Motor neuron (in vitro differentiated cells): ENCODE measurements at regions not wholly inside any gene's neighbourhood (a gene's known extent, or its start where the extent isn't known, plus 50 kb on each side); places are given as distances from the start of the nearest gene placed in this dataset.

Experiments
- ATAC-seq, 8 experiments: fragments of 200-7000 bp; cut with Tn5 transposase; replicated peaks in 6 of 8; 2 replicates each; pipeline ENCODE4 v1.8.0; 2021; ENCODE audit warnings: mild to moderate bottlenecking in 8 of 8, moderate library complexity in 8 of 8
- H3K27ac ChIP-seq, 2 donors: fragments of 250-450 bp; sonication (Bioruptor Pico); 2 replicates each; pipeline ENCODE4 v1.9.0; 2021; ENCODE audit warnings: antibody characterized with exemption in 2 of 2, mild to moderate bottlenecking in 2 of 2, moderate library complexity in 1 of 2
- H3K4me1 ChIP-seq, 2 donors: fragments of 250-450 bp; sonication (Bioruptor Pico); replicated peaks in 1 of 2; 2 replicates each; pipeline ENCODE4 v1.6.1; 2021; ENCODE audit warnings: antibody characterized with exemption in 2 of 2, mild to moderate bottlenecking in 2 of 2, moderate library complexity in 1 of 2
- H3K4me3 ChIP-seq, 5 donors: fragments of 250-450 bp; sonication (Bioruptor Pico); 2 replicates each; pipeline ENCODE4 v1.9.0; 2021; ENCODE audit warnings: antibody characterized with exemption in 5 of 5, mild to moderate bottlenecking in 5 of 5, moderate library complexity in 4 of 5
- WGBS, 10 experiments: fragments of 450-650 bp; shearing (Covaris generic); methylation state at CpG; one replicate each; pipeline ENCODE4 v1.0.0; 2022; 5-methylcytosine and 5-hydroxymethylcytosine counted together
- in situ Hi-C, 9 experiments: fragments of 400-800 bp; cut with MboI; loops; one replicate each; pipeline ENCODE4 v1.15.0; 2021; ENCODE audit warnings: low sequenced_read_pairs in 9 of 9, low pct_unique_long_range_greater_than_20kb in 2 of 9; ENCODE audit not compliant: unreplicated experiment in 9 of 9

- ATAC-seq: no peak
- H3K27ac ChIP-seq: no peak overlapping the region
- 72 to 100% (median 92%) methylated on average over 1 to 3 of the region's 3 CpGs for WGBS, 10 experiments
- H3K4me3 ChIP-seq: no peak overlapping the region
- H3K4me1 ChIP-seq: peaks cover 0 to 4% of the 10 kb centered on the region in 2 donors
- in situ Hi-C loops: loop anchor here in 1 of 9 experiments (25.0 kb wide), 1 partner anchor 95 kb away; no protein-coding TSS in a partner anchor
Measured at GRCh38 chr1:56032096-56032676, 547.2 kb downstream of the PLPP3 start.

DNA sequence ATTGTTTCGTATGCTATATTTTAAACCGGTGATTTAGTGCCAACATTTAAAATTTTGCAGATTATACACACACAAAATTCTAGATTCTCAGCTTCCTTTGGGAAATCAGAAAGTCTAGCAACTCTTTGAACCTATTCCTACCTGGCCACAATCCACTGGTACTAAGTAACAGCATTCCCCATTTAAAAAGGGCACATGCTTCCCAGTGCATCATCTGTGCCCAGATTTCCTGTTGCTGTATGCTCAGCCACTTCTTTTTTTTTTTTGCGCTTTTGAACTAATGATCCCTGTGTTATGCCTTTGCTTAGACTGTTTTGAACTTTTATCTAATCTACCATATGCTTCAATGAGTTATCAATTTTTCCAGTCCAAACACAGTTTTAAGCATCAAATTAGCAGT is 548.4 kb downstream of the PLPP3 start:
- WGBS, 10 experiments: 90 to 100% (median 100%) methylated on average over 1 to 3 of the region's 3 CpGs
- ATAC-seq: no peak
- Histone ChIP-seq H3K27ac (no peak overlapping the region), H3K4me3 (no peak overlapping the region), H3K4me1 (peaks cover 0 to 4% of the 10 kb centered on the region in 2 donors)
- in situ Hi-C loops: loop anchor here in 1 of 9 experiments (25.0 kb wide), 1 partner anchor 94 kb away; no protein-coding TSS in a partner anchor

GRCh38 chr1:56029319-56030003 is 549.9 kb downstream of the PLPP3 start:
- 47 to 100% (median 76%) methylated on average over 1 to 4 of the region's 4 CpGs for WGBS, 10 experiments
- in situ Hi-C loops: loop anchor here in 1 of 9 experiments (25.0 kb wide), 1 partner anchor 92 kb away; no protein-coding TSS in a partner anchor
- no peak overlapping the region for H3K4me3 ChIP-seq
- ATAC-seq: peak in 1 of 8 experiments; percentile 35
- H3K27ac ChIP-seq: no peak overlapping the region
- no peaks in the 10 kb centered on the region for H3K4me1 ChIP-seq

DNA sequence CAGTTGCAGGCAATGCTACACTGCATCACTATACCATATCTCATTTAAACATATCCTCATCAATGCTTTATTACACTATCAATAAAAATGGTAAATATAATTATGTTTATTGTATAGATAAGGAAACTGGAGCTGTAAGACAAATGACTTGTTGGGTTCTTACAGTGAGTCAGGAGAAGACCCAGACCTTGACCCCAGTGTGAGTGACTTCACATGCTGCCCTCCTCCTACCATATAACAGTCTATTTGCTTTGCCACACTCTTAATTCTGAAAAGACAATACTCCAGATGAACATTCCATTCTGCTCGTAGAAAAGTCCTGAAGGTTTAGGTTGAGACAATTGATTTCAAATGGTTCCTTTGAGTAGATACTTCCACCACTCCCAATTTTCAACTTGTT is 550.5 kb downstream of the PLPP3 start:
- WGBS, 10 experiments: 86 to 100% (median 96%) methylated on average over 1 of the region's 1 CpG; no CpG with 5 or more reads in 4 of the 10 experiments
- Histone ChIP-seq H3K4me3 (no peak overlapping the region), H3K4me1 (no peaks in the 10 kb centered on the region), H3K27ac (no peak overlapping the region)
- no peak for ATAC-seq
- in situ Hi-C loops: loop anchor here in 1 of 9 experiments (25.0 kb wide), 1 partner anchor 92 kb away; no protein-coding TSS in a partner anchor

DNA sequence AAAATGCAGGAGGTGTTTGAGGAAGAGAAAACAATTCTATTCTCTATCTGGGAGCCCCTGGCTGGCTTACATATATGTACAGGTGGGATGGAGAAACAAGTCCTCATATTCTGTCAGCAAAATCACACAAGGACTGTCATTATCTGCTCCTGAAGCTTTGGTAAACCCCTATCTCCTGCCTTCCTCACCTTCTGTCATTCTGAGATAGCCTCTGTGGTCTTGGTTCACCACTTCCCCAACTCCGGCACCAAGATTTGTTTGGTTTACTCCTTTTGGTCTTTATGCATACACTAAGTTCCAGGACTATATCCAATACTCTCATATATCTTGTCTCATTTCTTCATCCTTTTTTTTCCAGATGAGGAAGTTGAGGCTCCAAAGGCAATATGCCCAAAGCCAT is 551.1 kb downstream of the PLPP3 start:
- Histone ChIP-seq H3K4me3 (no peak overlapping the region), H3K4me1 (no peaks in the 10 kb centered on the region), H3K27ac (no peak overlapping the region)
- in situ Hi-C loops: loop anchor here in 1 of 9 experiments (25.0 kb wide), 1 partner anchor 91 kb away; no protein-coding TSS in a partner anchor
- WGBS, 10 experiments: 83 to 100% (median 100%) methylated on average over 1 of the region's 1 CpG; no CpG with 5 or more reads in 1 of the 10 experiments
- no peak for ATAC-seq

DNA sequence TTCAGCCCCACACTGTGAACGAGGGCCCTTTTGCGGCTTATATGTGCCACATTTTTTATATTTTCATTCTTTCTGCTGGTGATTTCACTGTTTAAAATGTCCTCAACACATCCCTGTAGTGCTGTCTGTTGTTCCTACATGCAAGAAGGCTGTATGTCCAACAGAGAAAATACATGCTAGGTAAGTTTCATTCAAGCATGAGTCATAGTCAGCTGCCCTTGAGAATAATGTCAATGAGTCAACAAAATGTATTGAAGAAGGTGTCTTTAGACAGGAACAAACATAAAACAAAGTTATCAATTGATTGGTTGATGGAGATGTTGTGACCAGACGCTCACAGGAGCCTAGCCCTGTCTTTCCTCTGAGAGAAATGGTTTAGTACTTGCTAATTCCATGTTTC is 553.4 kb downstream of the PLPP3 start:
- H3K4me3 ChIP-seq: no peak overlapping the region
- 50 to 93% (median 81%) methylated on average over 1 to 3 of the region's 3 CpGs; no CpG with 5 or more reads in 2 of the 10 experiments for WGBS, 10 experiments
- no peak overlapping the region for H3K27ac ChIP-seq
- H3K4me1 ChIP-seq: no peaks in the 10 kb centered on the region
- ATAC-seq: peak in 1 of 8 experiments; percentile 72
- in situ Hi-C loops: loop anchor here in 1 of 9 experiments (25.0 kb wide), 1 partner anchor 89 kb away; no protein-coding TSS in a partner anchor

DNA sequence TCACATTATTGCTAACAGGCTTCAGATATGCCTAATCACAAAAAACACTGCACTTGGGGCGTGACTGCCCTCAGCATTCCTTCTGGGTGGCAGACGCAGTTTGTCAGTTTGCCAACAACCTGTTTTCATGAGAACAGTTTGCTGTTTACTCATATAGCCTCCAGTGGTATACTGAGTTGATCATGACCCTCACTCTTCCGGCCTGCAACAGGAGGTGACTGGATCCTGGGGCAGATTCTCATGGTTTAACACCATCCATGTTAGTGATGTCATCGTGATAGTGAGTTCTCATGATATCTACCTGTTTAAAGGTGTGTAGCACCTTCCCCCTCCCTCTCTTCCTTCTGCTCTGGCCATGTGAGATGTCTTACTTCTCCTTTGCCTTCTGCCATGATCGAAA is 555.2 kb downstream of the PLPP3 start:
- H3K4me1 ChIP-seq: no peaks in the 10 kb centered on the region
- no peak for ATAC-seq

DNA sequence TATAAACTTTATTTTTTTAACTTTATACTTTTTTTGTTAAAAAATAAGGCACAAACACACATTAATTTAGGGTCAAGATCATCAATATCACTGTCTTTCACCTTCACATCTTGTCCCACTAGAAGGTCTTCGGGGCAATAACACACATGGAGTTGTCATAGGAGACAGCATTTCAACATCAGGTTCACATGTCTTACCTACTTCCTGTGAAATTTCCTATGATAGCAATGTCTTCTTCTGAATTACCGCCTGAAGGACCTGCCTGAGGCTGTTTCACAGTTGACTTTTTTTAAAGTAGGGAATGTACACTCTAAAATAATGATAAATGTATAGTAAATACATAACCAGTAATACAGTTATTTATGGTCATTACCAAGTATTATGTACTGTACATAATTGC is 559.4 kb downstream of the PLPP3 start:
- no peak for ATAC-seq
- WGBS, 10 experiments: 71 to 100% (median 90%) methylated on average over 1 to 2 of the region's 2 CpGs
- no peak overlapping the region for H3K4me3 ChIP-seq
- in situ Hi-C loops: no loop called here
- no peaks in the 10 kb centered on the region for H3K4me1 ChIP-seq
- H3K27ac ChIP-seq: no peak overlapping the region

More for the DNA sequence above, 555.2 kb downstream of the PLPP3 start:
- in situ Hi-C loops: no loop called here
- H3K4me3 ChIP-seq: no peak overlapping the region
- WGBS, 10 experiments: 53 to 100% (median 90%) methylated on average over 1 to 5 of the region's 5 CpGs
- no peak overlapping the region for H3K27ac ChIP-seq

- Histone ChIP-seq H3K4me3 (no peak overlapping the region), H3K27ac (no peak overlapping the region), H3K4me1 (no peaks in the 10 kb centered on the region)
- no peak for ATAC-seq
- in situ Hi-C loops: no loop called here
Measured at GRCh38 chr1:56019472-56019871, 559.9 kb downstream of the PLPP3 start.

- WGBS, 10 experiments: 29 to 100% (median 83%) methylated on average over 1 to 2 of the region's 2 CpGs; no CpG with 5 or more reads in 1 of the 10 experiments
- in situ Hi-C loops: no loop called here
- H3K4me1 ChIP-seq: no peaks in the 10 kb centered on the region
- no peak overlapping the region for H3K27ac ChIP-seq
- H3K4me3 ChIP-seq: no peak overlapping the region
- ATAC-seq: no peak
Measured at GRCh38 chr1:56017336-56017735, 562.0 kb downstream of the PLPP3 start.

DNA sequence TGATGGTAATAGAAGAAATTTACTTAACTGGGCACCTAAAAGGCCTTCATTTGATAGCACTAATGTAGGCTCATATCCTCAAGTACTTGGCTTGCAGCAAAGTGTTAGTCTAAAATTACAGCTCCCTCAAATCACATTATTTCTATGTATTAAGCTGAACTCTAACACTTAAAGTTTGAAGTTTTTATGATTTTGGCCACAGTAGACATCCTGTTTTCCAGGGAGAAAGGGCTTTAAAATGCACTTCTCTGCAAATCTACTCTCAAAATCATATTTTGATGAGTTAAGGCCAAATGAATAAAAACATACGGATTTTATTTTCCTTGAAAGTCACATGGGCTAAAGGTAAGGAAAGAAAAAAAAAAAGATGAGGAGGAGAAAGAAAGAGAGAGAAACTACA is 575.5 kb downstream of the PLPP3 start:
- no peaks in the 10 kb centered on the region for H3K4me1 ChIP-seq
- ATAC-seq: no peak
- in situ Hi-C loops: no loop called here
- H3K4me3 ChIP-seq: no peak overlapping the region
- no peak overlapping the region for H3K27ac ChIP-seq
- 71 to 100% (median 81%) methylated on average over 1 of the region's 1 CpG; no CpG with 5 or more reads in 1 of the 10 experiments for WGBS, 10 experiments

- ATAC-seq: no peak
- H3K4me3 ChIP-seq: no peak overlapping the region
- H3K4me1 ChIP-seq: no peaks in the 10 kb centered on the region
- in situ Hi-C loops: no loop called here
- WGBS, 10 experiments: 40 to 90% (median 75%) methylated on average over 2 to 5 of the region's 5 CpGs; no CpG with 5 or more reads in 2 of the 10 experiments
- no peak overlapping the region for H3K27ac ChIP-seq
Measured at GRCh38 chr1:56002231-56002630, 577.1 kb downstream of the PLPP3 start.

GRCh38 chr1:56000424-56000823 is 578.9 kb downstream of the PLPP3 start:
- no peak overlapping the region for H3K4me3 ChIP-seq
- H3K27ac ChIP-seq: no peak overlapping the region
- H3K4me1 ChIP-seq: no peaks in the 10 kb centered on the region
- WGBS, 10 experiments: 74 to 86% (median 83%) methylated on average over 1 to 3 of the region's 3 CpGs; no CpG with 5 or more reads in 3 of the 10 experiments
- in situ Hi-C loops: no loop called here
- no peak for ATAC-seq
